IPS-18c (cell line): ENCODE measurements at regions not wholly inside any gene's neighbourhood (a gene's known extent, or its start where the extent isn't known, plus 50 kb on each side); places are given as distances from the start of the nearest gene placed in this dataset.
"Not testable (repeated sequence)": the region's sequence is repeated elsewhere in the genome, so short reads cannot be mapped to it uniquely, and the experiment has no call there.

ENCODE experiments used
- H3K4me3 ChIP-seq: 2 replicates; pipeline ENCODE4 v1.7.0; 2013; ENCODE audit warnings: low read depth, mild to moderate bottlenecking, low read length, moderate library complexity; ENCODE audit not compliant: insufficient read depth
- H3K9me3 ChIP-seq: one replicate; pipeline ENCODE4 v1.6.1; 2013; ENCODE audit warnings: mild to moderate bottlenecking, low read length, moderate library complexity; ENCODE audit not compliant: control insufficient read depth, insufficient read depth

DNA sequence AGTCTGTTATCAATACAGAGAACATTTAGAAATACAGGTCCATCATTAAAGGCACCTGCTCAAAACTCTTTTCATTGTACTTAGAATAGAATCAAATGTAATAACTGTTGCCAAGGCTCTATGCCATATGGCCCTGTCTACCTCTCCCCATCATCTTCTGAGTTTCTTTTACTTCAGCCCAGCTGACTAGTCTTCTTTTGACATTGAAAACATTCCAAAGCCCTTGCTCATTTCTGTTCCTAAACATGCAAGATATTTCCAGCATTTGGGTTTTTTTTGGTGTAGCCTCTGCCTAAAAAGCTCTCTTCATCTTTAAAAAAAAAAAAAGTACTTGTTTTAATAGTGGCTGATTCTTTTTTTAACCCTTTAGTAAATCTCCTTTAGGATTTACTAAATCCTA lies 165.5 kb upstream of the SMIM30 start:
- no peak overlapping the region for H3K4me3 ChIP-seq
- H3K9me3 ChIP-seq = no peaks in the 10 kb centered on the region

GRCh38 chr7:113282875-113283274 lies 164.5 kb upstream of the SMIM30 start:
- no peaks in the 10 kb centered on the region for H3K9me3 ChIP-seq
- H3K4me3 ChIP-seq = no peak overlapping the region

- Histone ChIP-seq H3K9me3 (no peaks in the 10 kb centered on the region), H3K4me3 (no peak overlapping the region)
Measured at GRCh38 chr7:113281223-113281622, 162.9 kb upstream of the SMIM30 start.

GRCh38 chr7:113279256-113279655 lies 160.9 kb upstream of the SMIM30 start:
- Histone ChIP-seq H3K9me3 (no peaks in the 10 kb centered on the region), H3K4me3 (no peak overlapping the region)

GRCh38 chr7:113270790-113271189 lies 152.4 kb upstream of the SMIM30 start:
- H3K9me3 ChIP-seq = peaks cover 2% of the 10 kb centered on the region
- H3K4me3 ChIP-seq = no peak overlapping the region

- not testable (repeated sequence) for H3K9me3 ChIP-seq, H3K4me3 ChIP-seq
Measured at GRCh38 chr7:113269592-113269991, 151.2 kb upstream of the SMIM30 start.

DNA sequence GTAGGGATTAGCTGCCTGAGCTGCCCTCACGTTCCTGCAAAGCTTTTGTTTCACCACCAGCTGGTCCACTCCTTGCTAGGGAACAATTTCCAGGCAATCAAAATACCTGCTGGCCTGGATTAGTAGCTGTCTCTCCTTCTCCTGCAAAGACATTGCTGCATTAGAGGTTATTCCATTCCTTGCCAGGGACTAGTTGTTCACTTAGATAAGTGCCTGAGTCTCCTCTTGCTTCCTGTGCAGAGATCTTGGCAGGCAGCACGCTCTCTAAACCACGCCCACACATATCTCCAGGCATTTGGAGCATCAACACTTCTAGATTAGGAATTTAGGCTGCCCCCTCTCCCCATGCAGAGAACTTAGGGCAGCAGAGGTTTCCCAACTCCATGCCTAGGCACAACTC lies 150.4 kb upstream of the SMIM30 start:
- H3K9me3 ChIP-seq = peaks cover 2% of the 10 kb centered on the region
- no peak overlapping the region for H3K4me3 ChIP-seq

GRCh38 chr7:113267885-113268284 lies 149.5 kb upstream of the SMIM30 start:
- Histone ChIP-seq H3K9me3 (peaks cover 2% of the 10 kb centered on the region), H3K4me3 (no peak overlapping the region)

DNA sequence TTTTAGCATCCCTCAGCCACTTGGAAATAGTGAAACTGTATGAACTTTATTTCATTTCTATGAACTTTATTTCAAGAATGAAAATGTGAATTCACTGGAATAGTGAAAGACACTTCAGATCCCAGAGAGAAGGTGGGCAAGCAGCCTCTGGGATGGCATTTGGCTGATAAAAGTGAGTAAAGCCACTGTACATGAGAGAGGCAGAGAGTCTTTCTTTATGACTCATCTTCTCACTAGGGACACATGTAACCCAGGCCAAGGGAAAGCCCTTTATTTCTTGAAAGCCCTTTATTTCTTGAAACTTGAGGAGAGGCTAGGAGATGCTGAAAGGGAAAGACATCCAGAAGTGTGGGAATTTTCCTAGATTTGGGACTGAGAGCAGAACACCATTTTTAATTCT lies 148.9 kb upstream of the SMIM30 start:
- H3K4me3 ChIP-seq = no peak overlapping the region
- H3K9me3 ChIP-seq = peaks cover 2% of the 10 kb centered on the region

GRCh38 chr7:113263749-113264148 lies 145.4 kb upstream of the SMIM30 start:
- Histone ChIP-seq H3K4me3 (no peak overlapping the region), H3K9me3 (peaks cover 2% of the 10 kb centered on the region)

DNA sequence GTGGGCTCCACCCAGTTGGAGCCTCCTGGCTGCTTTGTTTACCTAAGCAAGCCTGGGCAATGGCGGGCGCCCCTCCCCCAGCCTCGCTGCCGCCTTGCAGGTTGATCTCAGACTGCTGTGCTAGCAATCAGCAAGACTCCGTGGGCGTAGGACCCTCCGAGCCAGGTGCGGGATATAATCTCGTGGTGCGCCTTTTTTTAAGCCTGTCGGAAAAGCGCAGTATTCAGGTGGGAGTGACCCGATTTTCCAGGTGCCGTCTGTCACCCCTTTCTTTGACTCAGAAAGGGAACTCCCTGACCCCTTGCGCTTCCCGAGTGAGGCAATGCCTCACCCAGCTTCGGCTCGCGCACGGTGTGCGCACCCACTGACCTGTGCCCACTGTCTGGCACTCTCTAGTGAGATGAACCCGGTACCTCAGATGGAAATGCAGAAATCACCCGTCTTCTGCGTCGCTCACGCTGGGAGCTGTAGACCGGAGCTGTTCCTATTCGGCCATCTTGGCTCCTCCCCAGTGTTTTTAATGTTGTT lies 144.9 kb upstream of the SMIM30 start:
- not testable (repeated sequence) for H3K9me3 ChIP-seq, H3K4me3 ChIP-seq

DNA sequence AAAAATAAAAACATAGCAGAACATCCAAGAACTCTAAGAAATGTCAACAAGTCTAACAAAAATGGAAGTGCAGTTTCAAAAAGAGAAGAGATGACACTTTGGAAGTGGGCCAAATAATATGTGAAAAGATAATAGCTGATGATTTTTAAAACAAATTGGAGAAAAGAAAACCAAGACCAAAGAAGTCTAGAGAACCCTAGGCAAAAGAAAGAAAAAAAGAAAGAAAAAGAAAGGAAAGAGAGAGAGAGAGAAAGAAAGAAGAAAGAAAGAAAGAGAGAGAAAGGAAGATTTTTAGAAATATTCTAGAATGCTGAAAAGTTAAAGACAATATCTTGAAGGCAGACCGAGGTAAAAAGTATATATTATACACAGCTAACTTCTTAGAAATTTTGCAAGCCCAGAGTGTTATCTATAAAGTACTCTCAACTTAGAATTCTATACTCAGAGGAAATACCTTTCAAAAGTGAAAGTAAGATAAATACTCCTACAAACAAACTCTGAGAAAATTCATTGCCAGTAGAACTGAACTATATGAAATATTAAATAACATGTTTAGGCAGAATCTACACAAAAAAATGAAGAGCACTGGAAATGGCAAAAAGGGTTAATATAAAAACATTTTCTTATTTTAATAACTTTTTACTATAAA lies 138.7 kb upstream of the SMIM30 start:
- no peak overlapping the region for H3K4me3 ChIP-seq
- H3K9me3 ChIP-seq = no peaks in the 10 kb centered on the region

GRCh38 chr7:113247198-113247597 lies 128.8 kb upstream of the SMIM30 start:
- Histone ChIP-seq H3K4me3 (no peak overlapping the region), H3K9me3 (no peaks in the 10 kb centered on the region)

GRCh38 chr7:113246738-113247137 lies 128.4 kb upstream of the SMIM30 start:
- Histone ChIP-seq H3K4me3 (no peak overlapping the region), H3K9me3 (no peaks in the 10 kb centered on the region)

- Histone ChIP-seq H3K4me3 (no peak overlapping the region), H3K9me3 (no peaks in the 10 kb centered on the region)
Measured at GRCh38 chr7:113232885-113233284, 114.5 kb upstream of the SMIM30 start.

GRCh38 chr7:113230691-113231090 lies 112.3 kb upstream of the SMIM30 start:
- no peaks in the 10 kb centered on the region for H3K9me3 ChIP-seq
- H3K4me3 ChIP-seq = no peak overlapping the region

GRCh38 chr7:113217314-113217713 lies 99.0 kb upstream of the SMIM30 start:
- H3K4me3 ChIP-seq = no peak overlapping the region
- no peaks in the 10 kb centered on the region for H3K9me3 ChIP-seq

DNA sequence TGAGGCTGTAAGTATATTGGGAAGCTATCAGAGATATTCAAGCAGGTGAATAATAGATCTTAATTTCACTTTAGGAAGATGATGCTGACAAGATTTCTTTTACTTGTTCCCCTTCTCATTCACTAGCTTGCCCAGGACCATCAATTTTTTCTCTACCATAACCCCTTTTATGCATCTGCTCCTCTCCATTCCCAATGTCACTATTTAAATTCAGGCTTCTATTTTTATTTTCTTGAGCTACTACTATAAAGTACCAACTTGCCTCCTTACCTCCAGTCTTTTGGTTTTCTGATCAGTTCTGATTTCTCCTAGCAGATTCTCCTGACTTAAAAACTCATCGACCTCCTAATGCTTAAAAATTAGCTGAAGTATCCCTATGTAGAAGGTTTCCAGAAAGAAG lies 97.7 kb upstream of the SMIM30 start:
- H3K4me3 ChIP-seq = no peak overlapping the region
- H3K9me3 ChIP-seq = no peaks in the 10 kb centered on the region
